ENCODE measurements at regions not wholly inside any gene's neighbourhood (a gene's known extent, or its start where the extent isn't known, plus 50 kb on each side); places are given as distances from the start of the nearest gene placed in this dataset.

DNA sequence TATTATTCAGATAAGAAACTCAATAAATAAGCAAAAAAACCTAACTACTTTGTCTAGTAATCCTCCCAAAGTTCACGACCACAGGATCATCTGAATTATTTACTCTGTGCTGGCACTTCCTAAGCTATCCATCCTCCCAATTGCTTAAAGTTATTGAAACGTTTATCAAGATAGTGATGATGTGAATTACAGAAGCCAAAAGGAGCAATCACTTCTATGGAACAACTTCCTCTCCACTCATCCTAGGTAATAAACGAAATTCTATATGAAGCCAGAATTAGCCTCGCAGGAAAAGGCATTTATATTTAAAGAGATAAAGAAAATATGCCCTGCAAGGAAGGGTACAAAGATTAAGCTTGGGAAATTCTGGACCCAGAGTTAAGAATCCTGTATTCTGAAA, 475.4 kb downstream of the NLGN4X start:
- H3K36me3 ChIP-seq (replicated peaks in 1 of 2), result no peaks in the 10 kb centered on the region
- DNase-seq, result no peak
- no peak overlapping the region for H3K27ac ChIP-seq
- intact Hi-C loops (cut with DNase I), result no loop called here
- H3K27me3 ChIP-seq, result no peaks in the 10 kb centered on the region
- no peaks in the 10 kb centered on the region for H3K4me1 ChIP-seq (replicated peaks in 1 of 2)
- no peak for TF ChIP-seq POLR2A (IDR thresholded peaks at IDR 0.05)
- TF ChIP-seq, protein P1, sequence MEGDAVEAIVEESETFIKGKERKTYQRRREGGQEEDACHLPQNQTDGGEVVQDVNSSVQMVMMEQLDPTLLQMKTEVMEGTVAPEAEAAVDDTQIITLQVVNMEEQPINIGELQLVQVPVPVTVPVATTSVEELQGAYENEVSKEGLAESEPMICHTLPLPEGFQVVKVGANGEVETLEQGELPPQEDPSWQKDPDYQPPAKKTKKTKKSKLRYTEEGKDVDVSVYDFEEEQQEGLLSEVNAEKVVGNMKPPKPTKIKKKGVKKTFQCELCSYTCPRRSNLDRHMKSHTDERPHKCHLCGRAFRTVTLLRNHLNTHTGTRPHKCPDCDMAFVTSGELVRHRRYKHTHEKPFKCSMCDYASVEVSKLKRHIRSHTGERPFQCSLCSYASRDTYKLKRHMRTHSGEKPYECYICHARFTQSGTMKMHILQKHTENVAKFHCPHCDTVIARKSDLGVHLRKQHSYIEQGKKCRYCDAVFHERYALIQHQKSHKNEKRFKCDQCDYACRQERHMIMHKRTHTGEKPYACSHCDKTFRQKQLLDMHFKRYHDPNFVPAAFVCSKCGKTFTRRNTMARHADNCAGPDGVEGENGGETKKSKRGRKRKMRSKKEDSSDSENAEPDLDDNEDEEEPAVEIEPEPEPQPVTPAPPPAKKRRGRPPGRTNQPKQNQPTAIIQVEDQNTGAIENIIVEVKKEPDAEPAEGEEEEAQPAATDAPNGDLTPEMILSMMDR (IDR thresholded peaks at IDR 0.05), result no peak
- no peak overlapping the region for H3K4me3 ChIP-seq
- 31 to 48% (median 41%) methylated on average over 4 of the region's 4 CpGs for WGBS, 4 donors
- no peaks in the 10 kb centered on the region for H3K9me3 ChIP-seq (replicated peaks in 1 of 3)

DNA sequence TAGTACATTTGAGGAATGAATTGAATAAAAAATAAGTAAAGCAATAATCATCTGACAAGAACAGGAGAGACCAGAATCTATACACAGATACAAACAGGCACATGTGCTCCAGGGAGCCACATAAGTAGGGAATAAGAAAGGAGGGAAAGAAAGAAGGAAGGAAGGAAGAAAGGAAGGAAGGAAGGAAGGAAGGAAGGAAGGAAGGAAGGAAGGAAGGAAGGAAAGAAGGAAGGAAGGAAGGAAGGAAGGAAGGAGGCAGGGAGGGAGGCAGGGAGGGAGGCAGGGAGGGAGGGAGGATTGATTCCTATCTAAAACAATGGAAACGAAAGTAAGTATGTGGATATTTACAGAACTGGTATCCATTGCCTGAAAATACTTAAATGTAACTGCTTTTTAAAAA, 475.8 kb downstream of the NLGN4X start:
- Histone ChIP-seq H3K4me1 (replicated peaks in 1 of 2) (no peaks in the 10 kb centered on the region), H3K27me3 (no peaks in the 10 kb centered on the region), H3K27ac (no peak overlapping the region), H3K4me3 (no peak overlapping the region), H3K9me3 (replicated peaks in 1 of 3) (no peaks in the 10 kb centered on the region), H3K36me3 (replicated peaks in 1 of 2) (no peaks in the 10 kb centered on the region)
- DNase-seq, result no peak
- WGBS, 4 donors, result 59 to 86% (median 75%) methylated on average over 1 of the region's 1 CpG
- intact Hi-C loops (cut with DNase I), result no loop called here
- TF ChIP-seq, protein P1 (IDR thresholded peaks at IDR 0.05), result no peak
- TF ChIP-seq POLR2A (IDR thresholded peaks at IDR 0.05), result no peak

DNA sequence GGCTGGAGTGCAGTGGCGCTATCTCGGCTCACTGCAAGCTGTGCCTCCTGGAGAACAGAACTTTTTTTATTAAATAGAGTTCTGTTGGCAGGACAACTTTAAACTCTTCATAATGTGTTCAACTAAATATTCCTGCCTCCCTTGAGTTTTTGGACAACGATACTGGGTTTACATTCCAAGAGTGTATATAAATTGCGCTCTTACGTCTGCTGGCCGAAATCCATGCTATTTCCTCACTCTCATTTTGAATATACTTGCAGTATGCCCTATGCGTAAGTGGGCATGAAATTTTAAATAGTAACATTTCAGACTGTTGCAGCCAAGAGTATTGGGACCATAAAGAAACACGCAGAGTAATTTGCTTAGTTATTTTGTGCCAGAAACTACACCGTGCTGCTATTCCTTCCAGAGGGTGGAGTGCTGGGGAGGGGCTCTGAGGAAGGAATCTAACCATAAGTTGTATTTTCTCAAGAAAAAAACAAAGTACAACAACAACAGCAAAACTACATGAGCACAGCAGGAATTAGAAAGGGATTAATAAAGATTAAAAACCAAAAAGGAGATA, 480.0 kb downstream of the NLGN4X start:
- Histone ChIP-seq H3K27ac (no peak overlapping the region), H3K9me3 (replicated peaks in 1 of 3) (no peaks in the 10 kb centered on the region), H3K36me3 (replicated peaks in 1 of 2) (no peaks in the 10 kb centered on the region), H3K27me3 (no peaks in the 10 kb centered on the region), H3K4me3 (no peak overlapping the region), H3K4me1 (replicated peaks in 1 of 2) (no peaks in the 10 kb centered on the region)
- no peak for DNase-seq
- TF ChIP-seq POLR2A (IDR thresholded peaks at IDR 0.05), result no peak
- TF ChIP-seq, protein P1 (IDR thresholded peaks at IDR 0.05), result no peak
- WGBS, 4 donors, result 68 to 80% (median 75%) methylated on average over 9 of the region's 9 CpGs
- intact Hi-C loops (cut with DNase I), result no loop called here

DNA sequence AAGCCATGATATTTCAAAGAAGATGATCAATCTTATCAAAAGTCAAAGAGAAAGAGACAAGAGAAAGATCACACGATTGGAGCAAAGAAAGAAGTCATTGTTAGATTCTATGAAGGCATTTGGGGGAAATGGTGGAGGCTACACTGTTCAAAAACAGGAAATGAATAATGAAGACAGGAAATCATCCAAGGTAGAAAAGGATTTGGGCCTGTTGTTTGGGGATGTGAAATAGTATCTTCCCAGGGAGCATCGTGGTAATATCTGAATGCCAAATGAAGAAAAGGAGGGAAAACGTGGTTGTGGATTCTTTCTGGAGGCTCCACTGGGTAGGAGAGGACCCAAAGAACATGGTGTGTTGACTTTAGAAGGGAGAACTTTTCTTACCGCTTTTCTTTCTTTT, 482.4 kb downstream of the NLGN4X start:
- Histone ChIP-seq H3K27me3 (no peaks in the 10 kb centered on the region), H3K4me1 (replicated peaks in 1 of 2) (no peaks in the 10 kb centered on the region), H3K9me3 (replicated peaks in 1 of 3) (no peaks in the 10 kb centered on the region), H3K27ac (no peak overlapping the region), H3K36me3 (replicated peaks in 1 of 2) (no peaks in the 10 kb centered on the region), H3K4me3 (no peak overlapping the region)
- DNase-seq, result no peak
- intact Hi-C loops (cut with DNase I), result no loop called here
- WGBS, 4 donors, result 59 to 67% (median 64%) methylated on average over 4 of the region's 4 CpGs
- TF ChIP-seq, protein P1 (IDR thresholded peaks at IDR 0.05), result no peak
